ENCODE measurements at regions not wholly inside any gene's neighbourhood (a gene's known extent, or its start where the extent isn't known, plus 50 kb on each side); places are given as distances from the start of the nearest gene placed in this dataset.
"Not testable (repeated sequence)": the region's sequence is repeated elsewhere in the genome, so short reads cannot be mapped to it uniquely, and the experiment has no call there.

DNA sequence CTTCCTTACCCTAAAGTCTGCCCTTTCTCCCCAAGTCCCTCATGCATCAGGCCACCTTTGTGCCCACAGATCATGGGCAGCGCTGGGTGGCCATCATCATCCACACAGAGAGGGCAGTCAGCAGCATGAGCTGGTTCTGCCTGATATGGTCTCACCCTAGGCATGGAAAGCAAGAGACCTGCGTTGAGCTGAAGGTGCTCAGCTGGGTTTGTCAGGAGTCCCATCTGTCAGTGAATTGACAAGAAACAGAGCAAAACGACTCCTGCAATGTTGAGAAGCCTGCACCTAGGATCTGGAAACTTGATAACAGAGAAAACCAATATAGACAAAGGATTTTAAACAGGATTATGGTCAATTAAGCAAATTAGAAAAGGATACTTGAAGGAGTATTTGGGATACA, 242.7 kb upstream of the PRSS1 start:
- TF ChIP-seq, protein P1, sequence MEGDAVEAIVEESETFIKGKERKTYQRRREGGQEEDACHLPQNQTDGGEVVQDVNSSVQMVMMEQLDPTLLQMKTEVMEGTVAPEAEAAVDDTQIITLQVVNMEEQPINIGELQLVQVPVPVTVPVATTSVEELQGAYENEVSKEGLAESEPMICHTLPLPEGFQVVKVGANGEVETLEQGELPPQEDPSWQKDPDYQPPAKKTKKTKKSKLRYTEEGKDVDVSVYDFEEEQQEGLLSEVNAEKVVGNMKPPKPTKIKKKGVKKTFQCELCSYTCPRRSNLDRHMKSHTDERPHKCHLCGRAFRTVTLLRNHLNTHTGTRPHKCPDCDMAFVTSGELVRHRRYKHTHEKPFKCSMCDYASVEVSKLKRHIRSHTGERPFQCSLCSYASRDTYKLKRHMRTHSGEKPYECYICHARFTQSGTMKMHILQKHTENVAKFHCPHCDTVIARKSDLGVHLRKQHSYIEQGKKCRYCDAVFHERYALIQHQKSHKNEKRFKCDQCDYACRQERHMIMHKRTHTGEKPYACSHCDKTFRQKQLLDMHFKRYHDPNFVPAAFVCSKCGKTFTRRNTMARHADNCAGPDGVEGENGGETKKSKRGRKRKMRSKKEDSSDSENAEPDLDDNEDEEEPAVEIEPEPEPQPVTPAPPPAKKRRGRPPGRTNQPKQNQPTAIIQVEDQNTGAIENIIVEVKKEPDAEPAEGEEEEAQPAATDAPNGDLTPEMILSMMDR (IDR thresholded peaks at IDR 0.05), result no peak
- DNase-seq, result no peak
- intact Hi-C loops (cut with DNase I), result no loop called here

DNA sequence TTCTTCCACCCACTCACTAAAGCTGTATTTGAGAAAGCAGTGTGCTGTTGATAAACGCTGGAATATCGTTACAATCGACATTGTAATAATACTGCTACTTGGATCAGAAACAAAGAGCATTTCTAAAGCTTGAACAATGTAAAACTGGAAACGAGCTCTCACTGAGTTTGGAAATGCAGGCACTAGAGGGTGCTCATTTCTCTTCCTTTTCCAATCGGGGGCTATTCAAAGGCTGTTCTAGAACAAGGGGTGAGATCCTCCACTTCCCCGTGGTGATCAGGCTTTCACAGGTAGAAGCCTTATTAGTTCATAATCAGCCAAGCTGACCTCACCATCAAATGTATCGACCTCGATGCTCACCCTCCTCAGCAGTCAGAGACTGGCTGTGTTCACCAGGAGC, 245.3 kb upstream of the PRSS1 start:
- H3K36me3 ChIP-seq; H3K9ac ChIP-seq (ENCODE audit: low read depth in 2 of 2, low read length in 2 of 2); DNase-seq; intact Hi-C loops (cut with DNase I); H3K27me3 ChIP-seq; H3K4me3 ChIP-seq; H3K4me1 ChIP-seq; H3K9me3 ChIP-seq; H3K27ac ChIP-seq: not testable (repeated sequence)

More for the DNA sequence above, 242.7 kb upstream of the PRSS1 start:
- no peak overlapping the region for H3K27ac ChIP-seq
- H3K4me3 ChIP-seq, result no peak overlapping the region
- no peaks in the 10 kb centered on the region for H3K36me3 ChIP-seq
- H3K27me3 ChIP-seq, result no peaks in the 10 kb centered on the region
- no peaks in the 10 kb centered on the region for H3K9me3 ChIP-seq
- no peak overlapping the region for H3K9ac ChIP-seq (ENCODE audit: low read depth in 2 of 2, low read length in 2 of 2)
- H3K4me1 ChIP-seq, result peaks cover 5% of the 10 kb centered on the region

DNA sequence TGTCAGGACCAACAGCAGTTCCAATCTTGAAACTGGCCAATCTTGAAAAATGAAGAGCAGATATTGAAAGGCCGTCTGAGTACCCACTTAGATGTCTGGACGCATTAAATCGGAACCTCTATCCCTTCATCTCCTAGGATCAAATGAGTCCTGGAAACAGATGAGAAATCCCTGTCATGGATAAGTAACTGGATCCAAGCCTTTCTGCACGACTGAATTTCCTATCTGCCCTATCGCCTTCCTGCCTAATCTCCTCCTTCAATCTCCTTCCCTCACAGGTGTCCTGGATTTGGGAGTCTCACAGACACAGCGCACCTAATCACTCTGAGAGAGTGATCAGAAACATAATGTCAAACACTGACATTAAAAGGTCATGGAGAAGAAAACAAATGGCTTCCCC, 245.2 kb upstream of the PRSS58 start:
- intact Hi-C loops (cut with DNase I), result no loop called here
- Histone ChIP-seq H3K27me3 (no peaks in the 10 kb centered on the region), H3K9me3 (no peaks in the 10 kb centered on the region), H3K4me3 (no peak overlapping the region), H3K36me3 (no peaks in the 10 kb centered on the region), H3K9ac (ENCODE audit: low read depth in 2 of 2, low read length in 2 of 2) (no peak overlapping the region), H3K27ac (no peak overlapping the region), H3K4me1 (peaks cover 10% of the 10 kb centered on the region)
- no peak for DNase-seq
- TF ChIP-seq, protein P1 (IDR thresholded peaks at IDR 0.05), result no peak

DNA sequence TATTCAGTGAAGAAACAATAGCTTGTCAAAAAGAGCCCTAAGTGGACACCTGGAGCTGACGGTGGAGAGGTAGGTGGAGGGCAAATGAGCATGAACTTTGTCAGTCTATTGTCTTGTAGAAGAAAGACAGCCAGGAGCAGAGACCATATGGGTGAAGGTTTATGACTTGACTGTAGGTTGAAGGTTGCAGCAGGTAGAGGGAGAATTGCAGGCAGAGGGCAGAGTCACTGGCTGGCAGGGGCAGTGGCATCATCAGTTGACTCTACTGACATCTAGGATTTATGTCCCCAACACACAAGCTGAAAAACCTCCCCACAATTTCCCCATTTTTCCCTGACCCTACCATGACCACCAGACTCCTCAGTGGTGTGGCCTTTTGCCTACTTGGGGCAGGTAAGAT, 243.6 kb upstream of the PRSS58 start:
- TF ChIP-seq, protein P1 (IDR thresholded peaks at IDR 0.05), result no peak
- Histone ChIP-seq H3K9ac (ENCODE audit: low read depth in 2 of 2, low read length in 2 of 2) (no peak overlapping the region), H3K9me3 (no peaks in the 10 kb centered on the region), H3K4me3 (no peak overlapping the region), H3K36me3 (no peaks in the 10 kb centered on the region), H3K27ac (peak overlapping the region; percentile 42), H3K4me1 (peaks cover 5% of the 10 kb centered on the region), H3K27me3 (no peaks in the 10 kb centered on the region)
- intact Hi-C loops (cut with DNase I), result no loop called here
- DNase-seq, result peak; percentile 45

- peak overlapping the region; percentile 42 for H3K27ac ChIP-seq
- H3K9ac ChIP-seq (ENCODE audit: low read depth in 2 of 2, low read length in 2 of 2), result peak overlapping the region in 1 of 2 donors; percentile 38
- peaks cover 3% of the 10 kb centered on the region for H3K27me3 ChIP-seq
- H3K9me3 ChIP-seq, result no peaks in the 10 kb centered on the region
- H3K36me3 ChIP-seq, result no peaks in the 10 kb centered on the region
- no peak overlapping the region for H3K4me3 ChIP-seq
- TF ChIP-seq, protein P1 (IDR thresholded peaks at IDR 0.05), result no peak
- intact Hi-C loops (cut with DNase I), result no loop called here
- peaks cover 5% of the 10 kb centered on the region for H3K4me1 ChIP-seq
- peak; percentile 55 for DNase-seq
Measured at GRCh38 chr7:142500366-142500765, 242.5 kb upstream of the PRSS58 start.

DNA sequence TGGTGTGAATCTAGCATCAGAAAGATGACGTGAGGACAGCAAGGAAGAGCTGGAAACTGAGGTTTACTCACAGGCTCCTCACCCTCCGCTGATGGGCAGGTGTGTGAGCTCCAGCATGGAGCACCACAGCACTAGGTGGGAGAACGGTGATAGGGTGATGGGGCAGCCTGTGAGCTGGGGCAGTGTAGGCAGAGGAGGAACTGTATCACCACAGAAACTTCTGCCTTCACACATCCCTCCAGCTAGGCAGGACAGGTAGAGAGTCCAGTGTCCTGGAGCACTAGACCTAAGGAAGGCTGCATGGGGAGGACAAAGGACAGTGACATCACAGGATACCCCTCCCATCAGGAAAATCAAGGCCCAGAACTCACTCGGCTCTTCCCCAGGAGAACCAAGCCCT, 241.8 kb upstream of the PRSS58 start:
- no peaks in the 10 kb centered on the region for H3K36me3 ChIP-seq
- H3K4me1 ChIP-seq, result peaks cover 5% of the 10 kb centered on the region
- TF ChIP-seq, protein P1 (IDR thresholded peaks at IDR 0.05), result no peak
- no peak overlapping the region for H3K27ac ChIP-seq
- intact Hi-C loops (cut with DNase I), result no loop called here
- no peak overlapping the region for H3K9ac ChIP-seq (ENCODE audit: low read depth in 2 of 2, low read length in 2 of 2)
- peaks cover 3% of the 10 kb centered on the region for H3K27me3 ChIP-seq
- no peaks in the 10 kb centered on the region for H3K9me3 ChIP-seq
- no peak overlapping the region for H3K4me3 ChIP-seq
- DNase-seq, result no peak
